Activated CD4-positive, alpha-beta T cell treated with anti-CD3 and anti-CD28 coated beads for 48 hours (primary cell): ENCODE measurements at regions not wholly inside any gene's neighbourhood (a gene's known extent, or its start where the extent isn't known, plus 50 kb on each side); places are given as distances from the start of the nearest gene placed in this dataset.
A peak's percentile ranks its signal among the peaks of the same experiment; 100 is the strongest.

Source experiments
- DNase-seq: peaks from one replicate; pipeline ENCODE4 v3.0.0-alpha.2; 2020

- no peak for DNase-seq
These were observed 146.4 kb downstream of the MIS18A start for GRCh38 chr21:32132409-32132808.

- no peak for DNase-seq
These were observed 146.9 kb downstream of the MIS18A start for GRCh38 chr21:32131960-32132359.

GRCh38 chr21:32131164-32131563 is 147.7 kb downstream of the MIS18A start:
- no peak for DNase-seq

GRCh38 chr21:32130031-32130891 is 148.6 kb downstream of the MIS18A start:
- no peak for DNase-seq

- no peak for DNase-seq
These were observed 151.8 kb downstream of the MIS18A start for GRCh38 chr21:32127081-32127480.

GRCh38 chr21:32122082-32122481 is 156.8 kb downstream of the MIS18A start:
- DNase-seq, result no peak

GRCh38 chr21:32120230-32120629 is 158.6 kb downstream of the MIS18A start:
- no peak for DNase-seq

GRCh38 chr21:32119811-32120210 is 159.0 kb downstream of the MIS18A start:
- DNase-seq, result no peak

GRCh38 chr21:32119389-32119788 is 159.5 kb downstream of the MIS18A start:
- DNase-seq, result no peak

GRCh38 chr21:32114419-32115035 is 164.3 kb downstream of the MIS18A start:
- DNase-seq, result no peak

- no peak for DNase-seq
These were observed 165.4 kb downstream of the MIS18A start for GRCh38 chr21:32113486-32113885.

GRCh38 chr21:32112195-32112594 is 166.7 kb downstream of the MIS18A start:
- DNase-seq, result no peak

- no peak for DNase-seq
These were observed 170.3 kb downstream of the MIS18A start for GRCh38 chr21:32108566-32108965.

- DNase-seq, result no peak
These were observed 175.5 kb downstream of the MIS18A start for GRCh38 chr21:32103361-32103760.

GRCh38 chr21:32102426-32102825 is 176.4 kb downstream of the MIS18A start:
- no peak for DNase-seq

GRCh38 chr21:32101277-32101676 is 177.6 kb downstream of the MIS18A start:
- DNase-seq, result no peak

GRCh38 chr21:32100423-32100822 is 178.4 kb downstream of the MIS18A start:
- no peak for DNase-seq

GRCh38 chr21:32099812-32100416 is 178.9 kb downstream of the MIS18A start:
- no peak for DNase-seq

GRCh38 chr21:32096411-32096810 is 182.4 kb downstream of the MIS18A start:
- peak; percentile 21 for DNase-seq

- DNase-seq, result no peak
These were observed 184.0 kb downstream of the MIS18A start for GRCh38 chr21:32094804-32095203.

GRCh38 chr21:32093646-32094462 is 185.0 kb downstream of the MIS18A start:
- no peak for DNase-seq

- no peak for DNase-seq
These were observed 187.9 kb downstream of the MIS18A start for GRCh38 chr21:32090956-32091355.

- DNase-seq, result no peak
These were observed 189.1 kb downstream of the MIS18A start for GRCh38 chr21:32089766-32090165.
